ENCODE measurements at regions not wholly inside any gene's neighbourhood (a gene's known extent, or its start where the extent isn't known, plus 50 kb on each side); places are given as distances from the start of the nearest gene placed in this dataset.

- DNase-seq (ENCODE audit: low spot score) = no peak
- BruUV-seq (replicated peaks) = no TSS peak
- TF ChIP-seq CTCF (conservative IDR thresholded peaks at IDR 0.05; ENCODE audit: low read depth, low read length) (no peak), EZH2 (IDR thresholded peaks at IDR 0.05; ENCODE audit: borderline replicate concordance, low read depth, low read length, poor library complexity, severe bottlenecking) (no peak)
- CTCF ChIA-PET = no interaction called here
- Histone ChIP-seq H3K27me3 (replicated peaks; ENCODE audit: insufficient read depth, low read depth, low read length, poor library complexity) (no peaks in the 10 kb centered on the region), H3K4me3 (ENCODE audit: low read depth, low read length, poor library complexity, severe bottlenecking) (no peak overlapping the region), H3K9me3 (ENCODE audit: low read depth, low read length, poor library complexity, severe bottlenecking) (no peaks in the 10 kb centered on the region), H3K36me3 (ENCODE audit: insufficient read depth, low read length, poor library complexity, severe bottlenecking) (no peaks in the 10 kb centered on the region), H3K4me1 (ENCODE audit: insufficient read depth, low read length, poor library complexity, severe bottlenecking) (no peaks in the 10 kb centered on the region), H3K27ac (ENCODE audit: low read depth, low read length, poor library complexity, severe bottlenecking) (no peak overlapping the region)
- intact Hi-C loops (cut with micrococcal nuclease; ENCODE audit: unreplicated experiment) = no loop called here
- POLR2A ChIA-PET (ENCODE audit: low non-redundant PET) = no interaction called here
These were observed 977.6 kb downstream of the SLITRK5 start for GRCh38 chr13:88648598-88649373.

GRCh38 chr13:88649855-88650254 lies 978.7 kb downstream of the SLITRK5 start:
- no TSS peak for BruUV-seq (replicated peaks)
- no peak for DNase-seq (ENCODE audit: low spot score)
- Histone ChIP-seq H3K4me3 (ENCODE audit: low read depth, low read length, poor library complexity, severe bottlenecking) (no peak overlapping the region), H3K27me3 (replicated peaks; ENCODE audit: insufficient read depth, low read depth, low read length, poor library complexity) (no peaks in the 10 kb centered on the region), H3K4me1 (ENCODE audit: insufficient read depth, low read length, poor library complexity, severe bottlenecking) (no peaks in the 10 kb centered on the region), H3K36me3 (ENCODE audit: insufficient read depth, low read length, poor library complexity, severe bottlenecking) (no peaks in the 10 kb centered on the region), H3K27ac (ENCODE audit: low read depth, low read length, poor library complexity, severe bottlenecking) (no peak overlapping the region), H3K9me3 (ENCODE audit: low read depth, low read length, poor library complexity, severe bottlenecking) (no peaks in the 10 kb centered on the region)
- POLR2A ChIA-PET (ENCODE audit: low non-redundant PET) = no interaction called here
- CTCF ChIA-PET = no interaction called here
- no peak for TF ChIP-seq EZH2 (IDR thresholded peaks at IDR 0.05; ENCODE audit: borderline replicate concordance, low read depth, low read length, poor library complexity, severe bottlenecking)
- intact Hi-C loops (cut with micrococcal nuclease; ENCODE audit: unreplicated experiment) = no loop called here

GRCh38 chr13:88651531-88651930 lies 980.4 kb downstream of the SLITRK5 start:
- POLR2A ChIA-PET (ENCODE audit: low non-redundant PET) = no interaction called here
- no TSS peak for BruUV-seq (replicated peaks)

More at GRCh38 chr13:88651531-88651930, 980.4 kb downstream of the SLITRK5 start:
- intact Hi-C loops (cut with micrococcal nuclease; ENCODE audit: unreplicated experiment) = no loop called here
- TF ChIP-seq CTCF (conservative IDR thresholded peaks at IDR 0.05; ENCODE audit: low read depth, low read length) (no peak), EZH2 (IDR thresholded peaks at IDR 0.05; ENCODE audit: borderline replicate concordance, low read depth, low read length, poor library complexity, severe bottlenecking) (no peak)
- Histone ChIP-seq H3K9me3 (ENCODE audit: low read depth, low read length, poor library complexity, severe bottlenecking) (no peaks in the 10 kb centered on the region), H3K4me3 (ENCODE audit: low read depth, low read length, poor library complexity, severe bottlenecking) (no peak overlapping the region), H3K27me3 (replicated peaks; ENCODE audit: insufficient read depth, low read depth, low read length, poor library complexity) (no peaks in the 10 kb centered on the region), H3K4me1 (ENCODE audit: insufficient read depth, low read length, poor library complexity, severe bottlenecking) (no peaks in the 10 kb centered on the region), H3K36me3 (ENCODE audit: insufficient read depth, low read length, poor library complexity, severe bottlenecking) (no peaks in the 10 kb centered on the region), H3K27ac (ENCODE audit: low read depth, low read length, poor library complexity, severe bottlenecking) (no peak overlapping the region)
- no peak for DNase-seq (ENCODE audit: low spot score)
- CTCF ChIA-PET = no interaction called here

Data from A673 (cell line).